Prostate gland (tissue), 2 donors: ENCODE measurements at regions not wholly inside any gene's neighbourhood (a gene's known extent, or its start where the extent isn't known, plus 50 kb on each side); places are given as distances from the start of the nearest gene placed in this dataset.

ENCODE experiments used
- POLR2AphosphoS5 ChIP-seq: sonication (generic); formaldehyde crosslinking; IDR thresholded peaks from one replicate; pipeline ENCODE4 v1.6.1; 2017; ENCODE audit warnings: antibody characterized with exemption
- TF ChIP-seq, protein P1 (sequence below), 4 experiments: fragments of 200-600 bp in 2 of 4; fragments of 450-650 bp in 2 of 4; sonication (generic) in 2 of 4; IDR thresholded peaks; 1 replicate in 3 of 4; 2 replicates in 1 of 4; pipeline ENCODE4 v1.5.1; 2016 to 2019; ENCODE audit warnings: antibody characterized with exemption in 4 of 4, mild to moderate bottlenecking in 2 of 4, moderate library complexity in 2 of 4

DNA sequence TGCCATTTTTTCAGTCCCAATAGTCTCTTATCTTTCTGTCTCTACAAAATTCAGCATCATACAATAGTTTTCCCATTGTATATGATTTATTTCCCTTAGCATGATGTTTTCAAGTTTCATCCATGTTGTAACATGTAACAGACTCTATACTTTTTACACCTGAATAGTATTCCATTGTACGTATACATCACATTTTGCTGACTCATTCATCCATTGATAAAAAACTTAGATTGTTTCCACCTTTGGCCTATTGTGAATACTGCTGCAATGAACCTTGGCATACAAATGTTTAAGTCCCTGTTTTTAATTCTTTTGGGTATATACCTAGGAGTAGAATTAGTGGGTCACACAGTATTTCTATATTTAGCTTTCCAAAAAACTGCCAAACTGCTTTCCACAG, 349.3 kb upstream of the CDH2 start:
- TF ChIP-seq, protein P1, sequence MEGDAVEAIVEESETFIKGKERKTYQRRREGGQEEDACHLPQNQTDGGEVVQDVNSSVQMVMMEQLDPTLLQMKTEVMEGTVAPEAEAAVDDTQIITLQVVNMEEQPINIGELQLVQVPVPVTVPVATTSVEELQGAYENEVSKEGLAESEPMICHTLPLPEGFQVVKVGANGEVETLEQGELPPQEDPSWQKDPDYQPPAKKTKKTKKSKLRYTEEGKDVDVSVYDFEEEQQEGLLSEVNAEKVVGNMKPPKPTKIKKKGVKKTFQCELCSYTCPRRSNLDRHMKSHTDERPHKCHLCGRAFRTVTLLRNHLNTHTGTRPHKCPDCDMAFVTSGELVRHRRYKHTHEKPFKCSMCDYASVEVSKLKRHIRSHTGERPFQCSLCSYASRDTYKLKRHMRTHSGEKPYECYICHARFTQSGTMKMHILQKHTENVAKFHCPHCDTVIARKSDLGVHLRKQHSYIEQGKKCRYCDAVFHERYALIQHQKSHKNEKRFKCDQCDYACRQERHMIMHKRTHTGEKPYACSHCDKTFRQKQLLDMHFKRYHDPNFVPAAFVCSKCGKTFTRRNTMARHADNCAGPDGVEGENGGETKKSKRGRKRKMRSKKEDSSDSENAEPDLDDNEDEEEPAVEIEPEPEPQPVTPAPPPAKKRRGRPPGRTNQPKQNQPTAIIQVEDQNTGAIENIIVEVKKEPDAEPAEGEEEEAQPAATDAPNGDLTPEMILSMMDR (IDR thresholded peaks at IDR 0.05), result no peak
- TF ChIP-seq POLR2AphosphoS5, result no peak
